ENCODE measurements at regions not wholly inside any gene's neighbourhood (a gene's known extent, or its start where the extent isn't known, plus 50 kb on each side); places are given as distances from the start of the nearest gene placed in this dataset.
"Not testable (repeated sequence)": the region's sequence is repeated elsewhere in the genome, so short reads cannot be mapped to it uniquely, and the experiment has no call there.

DNA sequence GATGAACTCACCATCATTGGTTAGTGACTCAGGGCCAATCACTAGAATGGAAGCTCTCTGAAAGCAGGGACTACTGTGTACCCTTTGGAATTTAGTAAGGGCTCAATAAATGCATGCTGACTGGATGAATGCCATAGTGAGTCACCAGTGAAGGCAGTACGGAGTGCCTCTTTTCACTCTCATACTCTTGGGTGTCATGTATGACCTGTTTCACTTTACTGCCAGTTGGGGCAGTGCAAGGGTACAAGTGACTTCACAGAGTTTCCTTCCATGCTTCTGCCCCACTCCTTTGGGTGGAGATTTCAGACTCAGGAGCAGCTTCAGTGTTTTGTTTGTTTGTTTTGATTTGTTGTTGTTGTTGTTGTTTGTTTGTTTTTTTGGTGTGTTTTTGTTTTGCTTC lies 57.7 kb downstream of the SOX3 start:
- FAIRE-seq: no peak

DNA sequence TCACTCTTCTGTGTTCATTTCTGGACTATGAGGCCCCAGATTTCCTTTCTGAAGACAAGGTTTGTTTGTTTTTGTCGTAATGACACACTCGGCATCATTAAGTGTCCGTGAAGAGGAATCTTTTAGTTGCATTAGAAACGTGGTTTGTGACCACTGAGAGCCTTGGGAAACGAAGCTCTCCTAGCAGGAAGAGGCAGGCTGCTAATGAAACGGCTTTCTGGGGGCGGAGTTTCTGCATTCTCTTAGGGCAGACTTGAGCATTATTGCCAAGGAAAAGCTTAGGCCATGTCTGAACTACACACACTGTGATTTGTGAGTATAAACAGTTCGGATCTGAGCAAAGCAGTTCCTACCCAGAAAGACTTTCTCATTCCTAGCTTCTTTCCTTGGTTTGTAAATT lies 64.0 kb downstream of the SOX3 start:
- no peak for FAIRE-seq

GRCh38 chrX:140439476-140439875 lies 65.4 kb downstream of the SOX3 start:
- FAIRE-seq: no peak

GRCh38 chrX:140434347-140434746 lies 70.5 kb downstream of the SOX3 start:
- FAIRE-seq: no peak

- no peak for FAIRE-seq
Observed at GRCh38 chrX:140433582-140433981, 71.3 kb downstream of the SOX3 start.

DNA sequence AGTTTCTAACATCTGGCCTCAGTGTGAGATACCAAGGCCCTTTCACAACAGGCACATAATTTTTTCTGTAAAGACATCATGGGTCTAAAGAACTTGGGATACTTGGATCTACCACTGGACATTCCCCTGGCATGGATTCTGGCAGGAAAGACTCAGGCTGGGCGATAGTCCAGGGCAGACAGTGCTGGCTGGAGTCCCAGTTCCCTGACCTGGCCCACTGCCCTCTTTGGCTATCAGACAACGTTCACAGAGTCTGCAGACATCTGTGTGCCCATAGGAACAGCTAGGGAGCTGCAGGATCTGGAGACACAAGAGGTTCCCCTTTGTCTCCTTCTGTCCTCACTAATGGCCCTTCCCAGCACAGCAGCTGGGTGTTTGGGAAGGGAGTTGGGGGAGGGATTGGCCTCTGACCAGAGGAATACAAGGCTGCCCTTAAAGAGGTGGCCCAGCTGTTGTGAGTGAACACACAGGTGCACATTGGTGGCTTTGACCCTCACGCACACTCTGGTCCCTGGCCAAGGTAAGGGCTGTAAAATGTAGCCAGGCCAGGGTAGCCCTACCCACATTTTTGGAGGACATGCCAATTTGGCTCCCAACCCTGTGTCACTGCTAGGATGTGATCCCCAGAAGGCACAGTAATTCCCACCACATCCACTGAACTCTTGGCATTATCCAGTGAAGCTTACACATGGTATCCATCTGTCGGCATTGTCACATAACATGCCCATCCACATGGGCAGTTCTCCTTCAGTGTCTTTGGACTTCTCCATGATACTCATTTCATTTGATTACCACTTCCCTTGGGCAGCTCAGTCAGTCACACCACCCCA lies 72.3 kb downstream of the SOX3 start:
- no peak for FAIRE-seq

- no peak for FAIRE-seq
Observed at GRCh38 chrX:140431521-140431920, 73.3 kb downstream of the SOX3 start.

- FAIRE-seq: no peak
Observed at GRCh38 chrX:140425712-140426395, 79.0 kb downstream of the SOX3 start.

DNA sequence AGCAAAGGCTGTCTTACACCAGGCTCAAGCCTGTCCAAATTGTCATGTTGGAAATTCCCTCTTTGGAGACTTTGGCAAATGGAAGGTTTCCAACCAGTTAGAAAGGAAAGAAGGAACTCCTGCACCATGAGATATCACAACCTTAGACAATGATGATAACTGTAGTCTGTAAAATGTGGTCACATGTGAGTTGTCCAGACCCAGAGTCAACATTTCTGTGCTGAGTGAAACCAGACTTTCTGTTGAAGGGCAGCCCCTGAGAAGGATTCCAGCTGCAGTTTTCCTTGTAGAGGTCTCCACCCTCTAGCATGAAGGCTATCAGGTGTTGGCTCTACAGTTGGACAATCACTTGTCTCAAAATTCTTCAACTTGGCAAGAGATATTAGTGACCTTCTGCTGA lies 82.4 kb downstream of the SOX3 start:
- FAIRE-seq: no peak

DNA sequence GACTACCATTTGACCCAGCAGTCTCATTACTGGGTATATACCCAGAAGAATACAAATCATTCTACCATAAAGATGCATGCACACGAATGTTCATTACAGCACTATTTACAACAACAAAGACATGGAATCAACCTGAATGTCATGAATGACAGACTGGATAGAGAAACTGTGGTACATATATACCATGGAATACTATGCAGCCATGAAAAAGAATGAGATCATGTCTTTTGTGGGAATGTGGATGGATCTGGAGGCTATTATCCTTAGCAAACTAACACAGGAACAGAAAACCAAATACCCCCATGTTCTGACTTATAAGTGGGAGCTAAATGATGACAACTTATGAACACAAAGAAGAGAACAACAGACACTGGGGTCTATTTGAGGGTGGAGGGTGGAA lies 102.7 kb downstream of the SOX3 start:
- not testable (repeated sequence) for FAIRE-seq

DNA sequence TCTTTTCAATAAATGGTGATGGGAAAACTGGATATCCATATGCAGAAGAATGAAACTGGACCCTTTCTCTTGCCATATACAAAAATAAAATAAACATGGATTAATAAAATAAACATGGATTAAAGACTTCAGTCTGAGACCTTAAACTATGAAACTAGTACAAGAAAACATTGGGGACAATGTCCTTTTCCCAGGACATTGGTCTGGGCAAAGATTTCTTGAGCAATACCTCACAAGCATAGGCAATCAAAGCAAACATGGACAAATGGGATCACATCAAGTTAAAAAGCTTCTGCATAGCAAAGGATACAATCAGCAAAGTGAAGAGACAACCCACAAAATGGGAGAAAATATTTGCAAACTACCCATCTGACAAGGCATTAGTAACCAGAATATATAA lies 108.5 kb downstream of the SOX3 start:
- FAIRE-seq: not testable (repeated sequence)

GRCh38 chrX:140393507-140393906 lies 111.4 kb downstream of the SOX3 start:
- FAIRE-seq: no peak

- no peak for FAIRE-seq
Observed at GRCh38 chrX:140391313-140391712, 113.6 kb downstream of the SOX3 start.

GRCh38 chrX:140389331-140389730 lies 115.5 kb downstream of the SOX3 start:
- FAIRE-seq: no peak

DNA sequence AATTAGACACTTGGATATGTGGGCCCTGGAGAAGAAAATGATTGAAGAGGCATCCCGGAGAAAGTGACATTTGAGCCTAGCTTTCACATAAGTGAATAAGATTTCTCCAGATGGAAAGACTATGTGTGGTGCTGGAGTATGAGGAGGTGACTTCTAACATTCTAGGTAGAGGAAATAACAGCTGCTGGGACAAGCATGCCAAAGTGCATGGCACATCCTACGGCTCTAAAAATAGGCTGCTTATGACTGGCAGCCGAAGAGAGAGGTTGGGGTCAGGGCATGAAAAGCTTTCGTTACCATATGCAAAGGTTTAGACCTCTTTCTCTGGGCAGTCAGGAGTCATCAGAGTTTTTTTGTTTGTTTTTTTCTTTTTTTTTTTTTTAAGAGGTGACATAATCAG lies 142.0 kb downstream of the SOX3 start:
- FAIRE-seq: no peak

- FAIRE-seq: no peak
Observed at GRCh38 chrX:140360924-140361323, 143.9 kb downstream of the SOX3 start.

GRCh38 chrX:140360284-140360683 lies 144.6 kb downstream of the SOX3 start:
- no peak for FAIRE-seq

DNA sequence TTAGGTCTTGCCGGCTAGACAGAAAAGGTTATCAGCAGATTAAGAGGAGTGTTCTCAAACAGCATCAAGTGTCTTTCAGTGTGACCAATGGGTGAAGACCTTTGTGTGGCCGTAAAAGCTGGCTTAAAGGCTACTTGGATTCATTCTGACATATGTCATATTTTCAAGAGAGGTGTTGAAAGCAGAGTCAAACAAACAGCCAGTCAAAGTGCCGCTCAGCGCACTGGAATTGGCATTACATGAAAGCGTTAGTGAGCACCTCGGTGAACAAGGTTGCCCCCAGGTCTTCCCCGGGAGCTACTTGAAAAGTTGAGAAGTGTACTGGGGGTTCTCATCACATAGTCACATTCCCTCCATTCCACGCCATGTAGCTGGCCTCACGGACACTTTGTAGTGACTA lies 148.9 kb downstream of the SOX3 start:
- FAIRE-seq: no peak

- no peak for FAIRE-seq
Observed at GRCh38 chrX:140355429-140355828, 149.4 kb downstream of the SOX3 start.

DNA sequence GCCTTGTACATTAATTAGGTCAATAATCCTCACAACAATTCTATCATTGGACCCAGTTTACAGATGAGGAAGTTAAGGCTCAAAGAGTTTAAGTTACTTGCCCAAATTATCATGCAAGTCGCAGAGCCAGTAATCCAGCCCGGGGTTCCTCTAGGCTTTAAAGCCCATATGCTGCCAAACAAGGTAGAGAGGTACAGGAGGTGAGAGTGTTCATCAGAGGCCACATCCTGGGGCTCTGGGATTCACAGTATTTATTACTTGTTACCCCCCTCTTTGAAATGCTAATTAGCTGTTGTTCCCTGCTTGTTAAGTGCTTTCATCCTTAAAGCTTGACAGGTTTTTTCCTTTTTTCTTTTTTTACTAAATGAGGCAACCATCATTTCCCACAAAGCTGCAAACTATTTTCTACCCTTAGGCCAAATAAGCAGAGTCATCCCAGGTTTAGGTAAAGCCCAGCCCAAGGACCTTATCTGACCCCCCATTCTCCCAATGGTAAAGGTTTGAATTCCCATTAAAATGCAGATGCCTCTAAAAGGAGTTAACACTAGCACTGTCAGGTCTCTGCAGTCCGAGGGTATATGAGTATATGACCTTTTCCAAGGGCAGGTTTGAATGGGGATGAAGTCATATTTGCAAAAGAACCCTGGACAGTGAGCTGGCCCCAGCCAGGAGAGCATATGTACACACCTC lies 150.3 kb downstream of the SOX3 start:
- FAIRE-seq: no peak

GRCh38 chrX:140346729-140347128 lies 158.1 kb downstream of the SOX3 start:
- FAIRE-seq: peak; percentile 58

DNA sequence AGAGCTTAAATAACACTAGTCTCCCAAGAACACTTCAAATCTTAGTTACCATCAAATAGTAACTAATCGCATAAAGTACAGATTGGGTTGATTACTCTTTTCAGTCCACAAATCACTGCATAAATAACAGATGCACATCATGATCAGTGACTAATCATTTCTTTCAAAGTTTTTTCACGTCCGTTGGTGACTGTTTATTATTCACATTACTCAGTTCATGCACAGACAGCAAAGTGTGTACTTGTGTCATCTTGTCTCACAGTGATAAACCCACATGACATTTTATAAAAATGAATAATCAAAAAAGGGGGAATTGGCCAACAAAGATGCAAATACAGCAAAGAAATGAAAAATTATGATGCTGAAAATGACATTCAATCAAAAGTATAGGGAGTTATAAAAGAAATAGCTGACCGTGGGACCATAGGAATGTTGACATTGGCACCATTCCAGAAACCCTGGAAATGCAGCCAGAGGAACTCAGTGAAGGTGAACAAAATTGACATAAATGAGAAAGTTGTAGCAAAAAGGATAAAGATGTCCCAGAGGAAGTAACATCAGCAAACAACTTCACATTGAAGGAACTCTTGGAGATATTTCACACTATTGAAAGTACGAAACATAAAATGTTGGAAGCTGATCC lies 161.5 kb downstream of the SOX3 start:
- FAIRE-seq: no peak

GRCh38 chrX:140342410-140342809 lies 162.5 kb downstream of the SOX3 start:
- FAIRE-seq: no peak

Measured in islet of Langerhans (tissue), 1 donor.